UCSD-AML1 (cell line): ENCODE measurements at regions not wholly inside any gene's neighbourhood (a gene's known extent, or its start where the extent isn't known, plus 50 kb on each side); places are given as distances from the start of the nearest gene placed in this dataset.
"Not testable (repeated sequence)": the region's sequence is repeated elsewhere in the genome, so short reads cannot be mapped to it uniquely, and the experiment has no call there.

Source experiments
- DNase-seq: peaks from one replicate; lab custom pipeline; 2025; ENCODE audit not compliant: unreplicated experiment; lab: John Stamatoyannopoulos, UW

GRCh38 chr3:26763723-26764122, 141.2 kb downstream of the LRRC3B start:
- no peak for DNase-seq

GRCh38 chr3:26766031-26766430, 143.5 kb downstream of the LRRC3B start:
- DNase-seq: no peak

GRCh38 chr3:26768068-26768651, 145.6 kb downstream of the LRRC3B start:
- DNase-seq: no peak

GRCh38 chr3:26799679-26800317, 177.2 kb downstream of the LRRC3B start:
- DNase-seq: no peak

GRCh38 chr3:26807272-26807671, 184.7 kb downstream of the LRRC3B start:
- no peak for DNase-seq

GRCh38 chr3:26825454-26825853, 202.9 kb downstream of the LRRC3B start:
- no peak for DNase-seq

- DNase-seq: no peak
These were observed 204.6 kb downstream of the LRRC3B start for GRCh38 chr3:26827169-26827568.

GRCh38 chr3:26838026-26838425, 215.5 kb downstream of the LRRC3B start:
- DNase-seq: no peak

GRCh38 chr3:26839001-26839400, 216.4 kb downstream of the LRRC3B start:
- DNase-seq: no peak

GRCh38 chr3:26840272-26840870, 217.8 kb downstream of the LRRC3B start:
- no peak for DNase-seq

- DNase-seq: no peak
These were observed 222.6 kb downstream of the LRRC3B start for GRCh38 chr3:26845194-26845593.

- DNase-seq: no peak
These were observed 225.1 kb downstream of the LRRC3B start for GRCh38 chr3:26847680-26848079.

- DNase-seq: no peak
These were observed 271.9 kb downstream of the LRRC3B start for GRCh38 chr3:26894443-26894842.

GRCh38 chr3:26915208-26915607, 292.6 kb downstream of the LRRC3B start:
- DNase-seq: no peak

GRCh38 chr3:26920646-26921478, 298.3 kb downstream of the LRRC3B start:
- no peak for DNase-seq

- no peak for DNase-seq
These were observed 309.3 kb downstream of the LRRC3B start for GRCh38 chr3:26931896-26932295.

- DNase-seq: no peak
These were observed 310.2 kb downstream of the LRRC3B start for GRCh38 chr3:26932752-26933151.

- not testable (repeated sequence) for DNase-seq
These were observed 322.9 kb downstream of the LRRC3B start for GRCh38 chr3:26945480-26945879.

GRCh38 chr3:26960382-26960781, 337.8 kb downstream of the LRRC3B start:
- no peak for DNase-seq

GRCh38 chr3:26962492-26963360, 340.2 kb downstream of the LRRC3B start:
- no peak for DNase-seq

- DNase-seq: no peak
These were observed 340.8 kb downstream of the LRRC3B start for GRCh38 chr3:26963361-26963743.
